HCT116 (cell line): ENCODE measurements at regions not wholly inside any gene's neighbourhood (a gene's known extent, or its start where the extent isn't known, plus 50 kb on each side); places are given as distances from the start of the nearest gene placed in this dataset.

ENCODE experiments used
- POLR2A ChIP-seq: IDR thresholded peaks from 2 replicates; pipeline ENCODE4 v1.7.0; 2011; ENCODE audit warnings: borderline replicate concordance; ENCODE audit not compliant: insufficient read depth, insufficient read length; ENCODE audit errors: extremely low read depth
- POLR2AphosphoS5 ChIP-seq: IDR thresholded peaks from 2 replicates; pipeline ENCODE4 v1.6.1; 2011; ENCODE audit warnings: mild to moderate bottlenecking, low read depth, low read length, moderate library complexity
- SP1 ChIP-seq: IDR thresholded peaks from 2 replicates; pipeline ENCODE4 v1.6.1; 2012; ENCODE audit warnings: low read depth
- TCF7L2 ChIP-seq: IDR thresholded peaks from 2 replicates; pipeline ENCODE4 v1.7.0; 2011; ENCODE audit warnings: borderline replicate concordance, inconsistent platforms; ENCODE audit not compliant: insufficient read depth, insufficient read length; ENCODE audit errors: extremely low read depth
- TF ChIP-seq, protein P1 (sequence below), 3 experiments: fragments of 200-600 bp in 1 of 3; sonication (generic) in 1 of 3; IDR thresholded peaks in 2 of 3; conservative IDR thresholded peaks in 1 of 3; 2 replicates each; pipeline ENCODE4 v1.5.1; 2012 to 2017; ENCODE audit warnings: low read depth in 2 of 3, low read length in 2 of 3, antibody characterized with exemption in 1 of 3, borderline replicate concordance in 1 of 3, control low read depth in 1 of 3, mild to moderate bottlenecking in 1 of 3, mixed read lengths in 1 of 3, mixed run types in 1 of 3, moderate library complexity in 1 of 3; ENCODE audit not compliant: insufficient read depth in 1 of 3
- TF ChIP-seq, protein P2 (sequence below): IDR thresholded peaks from 2 replicates; pipeline ENCODE4 v1.6.1; 2012; ENCODE audit warnings: low read depth

DNA sequence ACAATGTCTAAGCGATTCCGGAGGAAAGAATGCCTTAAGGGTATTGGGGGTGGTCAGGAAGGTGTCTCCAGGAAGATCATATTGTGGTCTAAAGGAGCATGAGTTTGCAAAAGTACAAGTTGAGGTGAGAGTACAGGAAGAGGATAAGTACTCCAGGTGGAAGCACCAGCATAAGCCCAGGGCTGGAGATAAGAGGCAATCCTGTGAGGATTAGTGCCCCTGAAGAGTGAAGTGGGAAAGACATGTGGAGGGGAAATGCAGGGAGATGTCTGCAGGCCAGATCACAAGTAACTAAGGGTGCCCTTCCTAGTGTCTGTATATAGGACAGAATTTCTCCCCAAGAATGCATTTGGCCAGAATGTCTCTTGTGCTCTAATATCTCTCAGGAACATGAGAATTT lies 188.3 kb upstream of the DPT start:
- TF ChIP-seq, protein P1, sequence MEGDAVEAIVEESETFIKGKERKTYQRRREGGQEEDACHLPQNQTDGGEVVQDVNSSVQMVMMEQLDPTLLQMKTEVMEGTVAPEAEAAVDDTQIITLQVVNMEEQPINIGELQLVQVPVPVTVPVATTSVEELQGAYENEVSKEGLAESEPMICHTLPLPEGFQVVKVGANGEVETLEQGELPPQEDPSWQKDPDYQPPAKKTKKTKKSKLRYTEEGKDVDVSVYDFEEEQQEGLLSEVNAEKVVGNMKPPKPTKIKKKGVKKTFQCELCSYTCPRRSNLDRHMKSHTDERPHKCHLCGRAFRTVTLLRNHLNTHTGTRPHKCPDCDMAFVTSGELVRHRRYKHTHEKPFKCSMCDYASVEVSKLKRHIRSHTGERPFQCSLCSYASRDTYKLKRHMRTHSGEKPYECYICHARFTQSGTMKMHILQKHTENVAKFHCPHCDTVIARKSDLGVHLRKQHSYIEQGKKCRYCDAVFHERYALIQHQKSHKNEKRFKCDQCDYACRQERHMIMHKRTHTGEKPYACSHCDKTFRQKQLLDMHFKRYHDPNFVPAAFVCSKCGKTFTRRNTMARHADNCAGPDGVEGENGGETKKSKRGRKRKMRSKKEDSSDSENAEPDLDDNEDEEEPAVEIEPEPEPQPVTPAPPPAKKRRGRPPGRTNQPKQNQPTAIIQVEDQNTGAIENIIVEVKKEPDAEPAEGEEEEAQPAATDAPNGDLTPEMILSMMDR (IDR thresholded peaks at IDR 0.05 in 2 of 3, conservative IDR thresholded peaks at IDR 0.05 in 1 of 3; ENCODE audit: borderline replicate concordance in 1 of 3, insufficient read depth in 1 of 3, low read depth in 2 of 3, low read length in 2 of 3), result no peak
- TF ChIP-seq TCF7L2 (no peak), POLR2AphosphoS5 (no peak), POLR2A (no peak), SP1 (no peak)
- TF ChIP-seq, protein P2, sequence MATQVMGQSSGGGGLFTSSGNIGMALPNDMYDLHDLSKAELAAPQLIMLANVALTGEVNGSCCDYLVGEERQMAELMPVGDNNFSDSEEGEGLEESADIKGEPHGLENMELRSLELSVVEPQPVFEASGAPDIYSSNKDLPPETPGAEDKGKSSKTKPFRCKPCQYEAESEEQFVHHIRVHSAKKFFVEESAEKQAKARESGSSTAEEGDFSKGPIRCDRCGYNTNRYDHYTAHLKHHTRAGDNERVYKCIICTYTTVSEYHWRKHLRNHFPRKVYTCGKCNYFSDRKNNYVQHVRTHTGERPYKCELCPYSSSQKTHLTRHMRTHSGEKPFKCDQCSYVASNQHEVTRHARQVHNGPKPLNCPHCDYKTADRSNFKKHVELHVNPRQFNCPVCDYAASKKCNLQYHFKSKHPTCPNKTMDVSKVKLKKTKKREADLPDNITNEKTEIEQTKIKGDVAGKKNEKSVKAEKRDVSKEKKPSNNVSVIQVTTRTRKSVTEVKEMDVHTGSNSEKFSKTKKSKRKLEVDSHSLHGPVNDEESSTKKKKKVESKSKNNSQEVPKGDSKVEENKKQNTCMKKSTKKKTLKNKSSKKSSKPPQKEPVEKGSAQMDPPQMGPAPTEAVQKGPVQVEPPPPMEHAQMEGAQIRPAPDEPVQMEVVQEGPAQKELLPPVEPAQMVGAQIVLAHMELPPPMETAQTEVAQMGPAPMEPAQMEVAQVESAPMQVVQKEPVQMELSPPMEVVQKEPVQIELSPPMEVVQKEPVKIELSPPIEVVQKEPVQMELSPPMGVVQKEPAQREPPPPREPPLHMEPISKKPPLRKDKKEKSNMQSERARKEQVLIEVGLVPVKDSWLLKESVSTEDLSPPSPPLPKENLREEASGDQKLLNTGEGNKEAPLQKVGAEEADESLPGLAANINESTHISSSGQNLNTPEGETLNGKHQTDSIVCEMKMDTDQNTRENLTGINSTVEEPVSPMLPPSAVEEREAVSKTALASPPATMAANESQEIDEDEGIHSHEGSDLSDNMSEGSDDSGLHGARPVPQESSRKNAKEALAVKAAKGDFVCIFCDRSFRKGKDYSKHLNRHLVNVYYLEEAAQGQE, result no peak
